ENCODE measurements at regions not wholly inside any gene's neighbourhood (a gene's known extent, or its start where the extent isn't known, plus 50 kb on each side); places are given as distances from the start of the nearest gene placed in this dataset.

DNA sequence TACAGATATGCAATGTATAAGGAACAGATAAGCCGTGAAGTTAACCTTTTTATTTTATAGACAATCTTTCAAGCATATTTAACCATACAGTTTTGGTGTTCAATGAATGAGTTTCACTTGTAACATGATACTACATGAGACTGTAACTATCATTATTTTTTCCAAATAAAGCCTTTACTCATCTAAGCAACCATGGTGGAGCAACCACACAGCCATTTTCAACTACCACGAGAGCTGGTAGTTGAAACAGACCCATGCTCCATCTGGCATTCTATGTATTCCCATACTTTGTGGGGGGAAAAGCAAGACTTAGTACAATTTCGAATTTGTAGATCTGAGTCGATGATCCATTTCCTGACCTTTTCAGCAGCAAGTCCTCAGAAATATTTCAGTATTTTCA, 159.3 kb upstream of the RND3 start:
- Histone ChIP-seq H4K20me1 (ENCODE audit: insufficient read depth) (no peaks in the 10 kb centered on the region), H3K27ac (ENCODE audit: low read depth, low read length) (no peak overlapping the region), H3K4me2 (ENCODE audit: low read length) (no peak overlapping the region), H3K79me2 (ENCODE audit: insufficient read depth, low read length) (no peaks in the 10 kb centered on the region), H3K27me3 (ENCODE audit: insufficient read depth, low read length) (no peaks in the 10 kb centered on the region), H3K9ac (ENCODE audit: low read length) (no peak overlapping the region), H2AFZ (ENCODE audit: low read depth, low read length, poor library complexity, severe bottlenecking) (no peak overlapping the region), H3K4me1 (ENCODE audit: control insufficient read depth in 1 of 2, insufficient read depth in 2 of 2, low read length in 2 of 2) (no peaks in the 10 kb centered on the region), H3K36me3 (ENCODE audit: control insufficient read depth in 1 of 2, insufficient read depth in 2 of 2, low read length in 2 of 2) (no peaks in the 10 kb centered on the region), H3K9me2 (ENCODE audit: insufficient read depth) (no peaks in the 10 kb centered on the region), H3K4me3 (replicated peaks in 1 of 2; ENCODE audit: low read depth in 1 of 2, low read length in 2 of 2) (no peak overlapping the region), H3K9me3 (ENCODE audit: control insufficient read depth in 1 of 2, insufficient read depth in 1 of 2, low read depth in 1 of 2, low read length in 2 of 2) (no peaks in the 10 kb centered on the region)
- ChIA-PET RAD21 (ENCODE audit: low non-redundant PET in 1 of 2, low total read pairs in 2 of 2, uncharacterized antibody in 2 of 2, unreplicated experiment in 2 of 2) (no interaction called here), CTCF (no interaction called here), POLR2A (no interaction called here)
- no TSS peak for BruUV-seq (replicated peaks)
- DNase-seq (ENCODE audit: low read depth, low spot score) (no peak), ATAC-seq (no peak)
- intact Hi-C loops (cut with micrococcal nuclease), result no loop called here
- no peak for TF ChIP-seq JUND (IDR thresholded peaks at IDR 0.05)
- no peak for TF ChIP-seq YY1 (IDR thresholded peaks at IDR 0.05; ENCODE audit: extremely low read depth, insufficient replicate concordance, low read depth, low read length)
- TF ChIP-seq CEBPB (IDR thresholded peaks at IDR 0.05; ENCODE audit: low read depth), result no peak
- TF ChIP-seq, protein P1, sequence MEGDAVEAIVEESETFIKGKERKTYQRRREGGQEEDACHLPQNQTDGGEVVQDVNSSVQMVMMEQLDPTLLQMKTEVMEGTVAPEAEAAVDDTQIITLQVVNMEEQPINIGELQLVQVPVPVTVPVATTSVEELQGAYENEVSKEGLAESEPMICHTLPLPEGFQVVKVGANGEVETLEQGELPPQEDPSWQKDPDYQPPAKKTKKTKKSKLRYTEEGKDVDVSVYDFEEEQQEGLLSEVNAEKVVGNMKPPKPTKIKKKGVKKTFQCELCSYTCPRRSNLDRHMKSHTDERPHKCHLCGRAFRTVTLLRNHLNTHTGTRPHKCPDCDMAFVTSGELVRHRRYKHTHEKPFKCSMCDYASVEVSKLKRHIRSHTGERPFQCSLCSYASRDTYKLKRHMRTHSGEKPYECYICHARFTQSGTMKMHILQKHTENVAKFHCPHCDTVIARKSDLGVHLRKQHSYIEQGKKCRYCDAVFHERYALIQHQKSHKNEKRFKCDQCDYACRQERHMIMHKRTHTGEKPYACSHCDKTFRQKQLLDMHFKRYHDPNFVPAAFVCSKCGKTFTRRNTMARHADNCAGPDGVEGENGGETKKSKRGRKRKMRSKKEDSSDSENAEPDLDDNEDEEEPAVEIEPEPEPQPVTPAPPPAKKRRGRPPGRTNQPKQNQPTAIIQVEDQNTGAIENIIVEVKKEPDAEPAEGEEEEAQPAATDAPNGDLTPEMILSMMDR (IDR thresholded peaks at IDR 0.05 in 2 of 3, conservative IDR thresholded peaks at IDR 0.05 in 1 of 3; ENCODE audit: borderline replicate concordance in 1 of 3, insufficient read depth in 1 of 3, low read depth in 2 of 3, low read length in 2 of 3), result no peak
- TF ChIP-seq SRF (IDR thresholded peaks at IDR 0.05; ENCODE audit: low read depth), result no peak
- no peak for TF ChIP-seq SIN3A (IDR thresholded peaks at IDR 0.05; ENCODE audit: low read depth)
- TF ChIP-seq, protein P2, sequence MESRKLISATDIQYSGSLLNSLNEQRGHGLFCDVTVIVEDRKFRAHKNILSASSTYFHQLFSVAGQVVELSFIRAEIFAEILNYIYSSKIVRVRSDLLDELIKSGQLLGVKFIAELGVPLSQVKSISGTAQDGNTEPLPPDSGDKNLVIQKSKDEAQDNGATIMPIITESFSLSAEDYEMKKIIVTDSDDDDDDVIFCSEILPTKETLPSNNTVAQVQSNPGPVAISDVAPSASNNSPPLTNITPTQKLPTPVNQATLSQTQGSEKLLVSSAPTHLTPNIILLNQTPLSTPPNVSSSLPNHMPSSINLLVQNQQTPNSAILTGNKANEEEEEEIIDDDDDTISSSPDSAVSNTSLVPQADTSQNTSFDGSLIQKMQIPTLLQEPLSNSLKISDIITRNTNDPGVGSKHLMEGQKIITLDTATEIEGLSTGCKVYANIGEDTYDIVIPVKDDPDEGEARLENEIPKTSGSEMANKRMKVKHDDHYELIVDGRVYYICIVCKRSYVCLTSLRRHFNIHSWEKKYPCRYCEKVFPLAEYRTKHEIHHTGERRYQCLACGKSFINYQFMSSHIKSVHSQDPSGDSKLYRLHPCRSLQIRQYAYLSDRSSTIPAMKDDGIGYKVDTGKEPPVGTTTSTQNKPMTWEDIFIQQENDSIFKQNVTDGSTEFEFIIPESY (IDR thresholded peaks at IDR 0.05; ENCODE audit: extremely low read depth, insufficient replicate concordance, low read length), result no peak
- no peak for TF ChIP-seq EGR1 (IDR thresholded peaks at IDR 0.05; ENCODE audit: low read depth)
- TF ChIP-seq FOSL1 (IDR thresholded peaks at IDR 0.05; ENCODE audit: low read depth), result no peak
